Breast epithelium (tissue), 4 donors: ENCODE measurements at regions not wholly inside any gene's neighbourhood (a gene's known extent, or its start where the extent isn't known, plus 50 kb on each side); places are given as distances from the start of the nearest gene placed in this dataset.

Source experiments
- DNase-seq, 2 donors: peaks; one replicate each; pipeline ENCODE4 v3.0.0-alpha.2; 2019; ENCODE audit warnings: low spot score in 2 of 2
- H3K27ac ChIP-seq, 2 donors: fragments of 200-600 bp; sonication (generic) in 1 of 2; one replicate each; pipeline ENCODE4 v1.5.1; 2016 to 2019; ENCODE audit warnings: mild to moderate bottlenecking in 1 of 2
- H3K27me3 ChIP-seq, 2 donors: fragments of 200-600 bp; sonication (generic) in 1 of 2; one replicate each; pipeline versions ENCODE4 v1.5.1 to v1.6.0; 2017 to 2019; ENCODE audit warnings: control low read depth in 1 of 2, mild to moderate bottlenecking in 1 of 2
- H3K36me3 ChIP-seq: fragments of 200-600 bp; one replicate; pipeline ENCODE4 v1.5.1; 2019
- H3K4me1 ChIP-seq, 2 donors: fragments of 200-600 bp; sonication (generic); one replicate each; pipeline ENCODE4 v1.5.1; 2016 to 2019; ENCODE audit warnings: control low read depth in 1 of 2
- H3K4me3 ChIP-seq, 3 donors: fragments of 200-600 bp; sonication (generic); 1 replicate in 2 of 3; 2 replicates in 1 of 3; pipeline ENCODE4 v1.5.1; 2016 to 2019; ENCODE audit warnings: mild to moderate bottlenecking in 3 of 3, moderate library complexity in 2 of 3
- H3K9me3 ChIP-seq, 2 donors: fragments of 200-600 bp; sonication (generic) in 1 of 2; one replicate each; pipeline ENCODE4 v1.5.1; 2016 to 2019; ENCODE audit warnings: control low read depth in 1 of 2
- POLR2A ChIP-seq: fragments of 450-650 bp; IDR thresholded peaks from one replicate; pipeline ENCODE4 v1.6.1; 2016; ENCODE audit warnings: antibody characterized with exemption, mild to moderate bottlenecking, moderate library complexity
- POLR2AphosphoS5 ChIP-seq, 3 donors: sonication (generic); formaldehyde crosslinking; IDR thresholded peaks; one replicate each; pipeline ENCODE4 v1.6.1; 2017; ENCODE audit warnings: antibody characterized with exemption in 3 of 3
- intact Hi-C: fragments of 100-400 bp; cut with DNase I; formaldehyde crosslinking; loops from one replicate; pipeline ENCODE4 v1.15.1; 2023; ENCODE audit warnings: low total_unique reads
- TF ChIP-seq, protein P1 (sequence below), 3 donors: fragments of 450-650 bp; IDR thresholded peaks; one replicate each; pipeline ENCODE4 v1.5.1; 2016 to 2017; ENCODE audit warnings: antibody characterized with exemption in 3 of 3, mild to moderate bottlenecking in 3 of 3, moderate library complexity in 3 of 3

GRCh38 chr4:134282680-134283079 lies 81.1 kb upstream of the PABPC4L start:
- Histone ChIP-seq H3K9me3 (no peaks in the 10 kb centered on the region), H3K4me3 (no peak overlapping the region), H3K27me3 (no peaks in the 10 kb centered on the region), H3K27ac (no peak overlapping the region), H3K4me1 (no peaks in the 10 kb centered on the region), H3K36me3 (no peaks in the 10 kb centered on the region)
- DNase-seq = no peak
- no peak for TF ChIP-seq POLR2A
- TF ChIP-seq POLR2AphosphoS5 (IDR thresholded peaks at IDR 0.05) = no peak
- TF ChIP-seq, protein P1, sequence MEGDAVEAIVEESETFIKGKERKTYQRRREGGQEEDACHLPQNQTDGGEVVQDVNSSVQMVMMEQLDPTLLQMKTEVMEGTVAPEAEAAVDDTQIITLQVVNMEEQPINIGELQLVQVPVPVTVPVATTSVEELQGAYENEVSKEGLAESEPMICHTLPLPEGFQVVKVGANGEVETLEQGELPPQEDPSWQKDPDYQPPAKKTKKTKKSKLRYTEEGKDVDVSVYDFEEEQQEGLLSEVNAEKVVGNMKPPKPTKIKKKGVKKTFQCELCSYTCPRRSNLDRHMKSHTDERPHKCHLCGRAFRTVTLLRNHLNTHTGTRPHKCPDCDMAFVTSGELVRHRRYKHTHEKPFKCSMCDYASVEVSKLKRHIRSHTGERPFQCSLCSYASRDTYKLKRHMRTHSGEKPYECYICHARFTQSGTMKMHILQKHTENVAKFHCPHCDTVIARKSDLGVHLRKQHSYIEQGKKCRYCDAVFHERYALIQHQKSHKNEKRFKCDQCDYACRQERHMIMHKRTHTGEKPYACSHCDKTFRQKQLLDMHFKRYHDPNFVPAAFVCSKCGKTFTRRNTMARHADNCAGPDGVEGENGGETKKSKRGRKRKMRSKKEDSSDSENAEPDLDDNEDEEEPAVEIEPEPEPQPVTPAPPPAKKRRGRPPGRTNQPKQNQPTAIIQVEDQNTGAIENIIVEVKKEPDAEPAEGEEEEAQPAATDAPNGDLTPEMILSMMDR (IDR thresholded peaks at IDR 0.05) = no peak
- intact Hi-C loops = no loop called here

- Histone ChIP-seq H3K4me3 (no peak overlapping the region), H3K4me1 (no peaks in the 10 kb centered on the region), H3K36me3 (no peaks in the 10 kb centered on the region), H3K9me3 (no peaks in the 10 kb centered on the region), H3K27me3 (no peaks in the 10 kb centered on the region), H3K27ac (no peak overlapping the region)
- TF ChIP-seq POLR2AphosphoS5 (IDR thresholded peaks at IDR 0.05) (no peak), POLR2A (no peak)
- TF ChIP-seq, protein P1 (IDR thresholded peaks at IDR 0.05) = no peak
- intact Hi-C loops = no loop called here
- DNase-seq = no peak
Observed at GRCh38 chr4:134278675-134279074, 77.1 kb upstream of the PABPC4L start.

GRCh38 chr4:134276476-134276875 lies 74.9 kb upstream of the PABPC4L start:
- Histone ChIP-seq H3K36me3 (no peaks in the 10 kb centered on the region), H3K9me3 (no peaks in the 10 kb centered on the region), H3K4me1 (no peaks in the 10 kb centered on the region), H3K4me3 (no peak overlapping the region), H3K27ac (no peak overlapping the region), H3K27me3 (no peaks in the 10 kb centered on the region)
- TF ChIP-seq POLR2A (no peak), POLR2AphosphoS5 (IDR thresholded peaks at IDR 0.05) (no peak)
- TF ChIP-seq, protein P1 (IDR thresholded peaks at IDR 0.05) = no peak
- no peak for DNase-seq
- intact Hi-C loops = no loop called here

- Histone ChIP-seq H3K27me3 (no peaks in the 10 kb centered on the region), H3K36me3 (no peaks in the 10 kb centered on the region), H3K27ac (no peak overlapping the region), H3K9me3 (no peaks in the 10 kb centered on the region), H3K4me3 (no peak overlapping the region), H3K4me1 (no peaks in the 10 kb centered on the region)
- TF ChIP-seq, protein P1 (IDR thresholded peaks at IDR 0.05) = no peak
- TF ChIP-seq POLR2AphosphoS5 (IDR thresholded peaks at IDR 0.05) = no peak
- TF ChIP-seq POLR2A = no peak
- intact Hi-C loops = no loop called here
- no peak for DNase-seq
Observed at GRCh38 chr4:134260126-134260525, 58.5 kb upstream of the PABPC4L start.
